CD4-positive, alpha-beta T cell treated with Interleukin-17A for 4 hours (primary cell): ENCODE measurements at regions not wholly inside any gene's neighbourhood (a gene's known extent, or its start where the extent isn't known, plus 50 kb on each side); places are given as distances from the start of the nearest gene placed in this dataset.
"Not testable (repeated sequence)": the region's sequence is repeated elsewhere in the genome, so short reads cannot be mapped to it uniquely, and the experiment has no call there.

Experiments used
- DNase-seq: peaks from one replicate; pipeline ENCODE4 v3.0.0-alpha.2; 2020; ENCODE audit warnings: mixed read lengths

- no peak for DNase-seq
Observed at GRCh38 chr13:63843766-63844699, 2428.4 kb upstream of the PCDH20 start.

GRCh38 chr13:63842102-63842501 lies 2426.5 kb upstream of the PCDH20 start:
- no peak for DNase-seq

- no peak for DNase-seq
Observed at GRCh38 chr13:63840551-63841421, 2425.1 kb upstream of the PCDH20 start.

- no peak for DNase-seq
Observed at GRCh38 chr13:63838366-63839110, 2422.9 kb upstream of the PCDH20 start.

- not testable (repeated sequence) for DNase-seq
Observed at GRCh38 chr13:63837701-63838100, 2422.1 kb upstream of the PCDH20 start.

GRCh38 chr13:63829609-63830008 lies 2414.0 kb upstream of the PCDH20 start:
- DNase-seq, result not testable (repeated sequence)

- DNase-seq, result not testable (repeated sequence)
Observed at GRCh38 chr13:63821785-63822184, 2406.1 kb upstream of the PCDH20 start.

GRCh38 chr13:63811428-63812004 lies 2395.9 kb upstream of the PCDH20 start:
- not testable (repeated sequence) for DNase-seq

GRCh38 chr13:63791134-63791533 lies 2375.5 kb upstream of the PCDH20 start:
- not testable (repeated sequence) for DNase-seq

GRCh38 chr13:63774133-63774532 lies 2358.5 kb upstream of the PCDH20 start:
- no peak for DNase-seq

- no peak for DNase-seq
Observed at GRCh38 chr13:63773476-63773875, 2357.8 kb upstream of the PCDH20 start.

GRCh38 chr13:63757683-63758082 lies 2342.0 kb upstream of the PCDH20 start:
- not testable (repeated sequence) for DNase-seq

GRCh38 chr13:63749857-63750256 lies 2334.2 kb upstream of the PCDH20 start:
- not testable (repeated sequence) for DNase-seq

GRCh38 chr13:63741814-63742101 lies 2326.1 kb upstream of the PCDH20 start:
- not testable (repeated sequence) for DNase-seq

GRCh38 chr13:63741029-63741813 lies 2325.6 kb upstream of the PCDH20 start:
- no peak for DNase-seq

- not testable (repeated sequence) for DNase-seq
Observed at GRCh38 chr13:63739112-63739735, 2323.6 kb upstream of the PCDH20 start.

GRCh38 chr13:63737418-63737817 lies 2321.8 kb upstream of the PCDH20 start:
- DNase-seq, result no peak

- DNase-seq, result no peak
Observed at GRCh38 chr13:63731896-63732295, 2316.2 kb upstream of the PCDH20 start.

GRCh38 chr13:63712159-63712558 lies 2296.5 kb upstream of the PCDH20 start:
- DNase-seq, result not testable (repeated sequence)

- no peak for DNase-seq
Observed at GRCh38 chr13:63706751-63707150, 2291.1 kb upstream of the PCDH20 start.

- no peak for DNase-seq
Observed at GRCh38 chr13:63704521-63704920, 2288.9 kb upstream of the PCDH20 start.
